Epithelial cell of prostate (primary cell): ENCODE measurements at regions not wholly inside any gene's neighbourhood (a gene's known extent, or its start where the extent isn't known, plus 50 kb on each side); places are given as distances from the start of the nearest gene placed in this dataset.
"Not testable (repeated sequence)": the region's sequence is repeated elsewhere in the genome, so short reads cannot be mapped to it uniquely, and the experiment has no call there.

ENCODE experiments used
- DNase-seq: peaks from one replicate; pipeline ENCODE4 v3.0.0-alpha.2; 2011; ENCODE audit warnings: low read depth, low spot score
- H3K27ac ChIP-seq: fragments of 450-650 bp; 2 replicates; pipeline ENCODE4 v1.5.1; 2017; ENCODE audit warnings: mild to moderate bottlenecking

- not testable (repeated sequence) for H3K27ac ChIP-seq, DNase-seq
These were observed 391.0 kb downstream of the TMEM121 start for GRCh38 chr14:105917136-105917932.

GRCh38 chr14:105917933-105918436 is 391.6 kb downstream of the TMEM121 start:
- no peak overlapping the region for H3K27ac ChIP-seq
- DNase-seq: no peak

GRCh38 chr14:105918496-105919262 is 392.3 kb downstream of the TMEM121 start:
- no peak for DNase-seq
- H3K27ac ChIP-seq: no peak overlapping the region

- H3K27ac ChIP-seq: no peak overlapping the region
- DNase-seq: no peak
These were observed 393.2 kb downstream of the TMEM121 start for GRCh38 chr14:105919458-105920150.

- not testable (repeated sequence) for DNase-seq, H3K27ac ChIP-seq
These were observed 393.8 kb downstream of the TMEM121 start for GRCh38 chr14:105920151-105920700.

GRCh38 chr14:105920803-105921755 is 394.7 kb downstream of the TMEM121 start:
- not testable (repeated sequence) for DNase-seq, H3K27ac ChIP-seq

- not testable (repeated sequence) for DNase-seq, H3K27ac ChIP-seq
These were observed 395.4 kb downstream of the TMEM121 start for GRCh38 chr14:105921781-105922180.

GRCh38 chr14:105923520-105924191 is 397.3 kb downstream of the TMEM121 start:
- DNase-seq, H3K27ac ChIP-seq: not testable (repeated sequence)

GRCh38 chr14:105924951-105925591 is 398.7 kb downstream of the TMEM121 start:
- DNase-seq: no peak
- H3K27ac ChIP-seq: no peak overlapping the region

GRCh38 chr14:105925615-105926372 is 399.4 kb downstream of the TMEM121 start:
- no peak for DNase-seq
- H3K27ac ChIP-seq: no peak overlapping the region

GRCh38 chr14:105926373-105927095 is 400.2 kb downstream of the TMEM121 start:
- no peak for DNase-seq
- no peak overlapping the region for H3K27ac ChIP-seq

GRCh38 chr14:105927096-105928060 is 401.0 kb downstream of the TMEM121 start:
- no peak overlapping the region for H3K27ac ChIP-seq
- no peak for DNase-seq

- not testable (repeated sequence) for DNase-seq, H3K27ac ChIP-seq
These were observed 402.1 kb downstream of the TMEM121 start for GRCh38 chr14:105928171-105929111.

- DNase-seq: no peak
- H3K27ac ChIP-seq: no peak overlapping the region
These were observed 403.1 kb downstream of the TMEM121 start for GRCh38 chr14:105929327-105930081.
